ENCODE measurements at regions not wholly inside any gene's neighbourhood (a gene's known extent, or its start where the extent isn't known, plus 50 kb on each side); places are given as distances from the start of the nearest gene placed in this dataset.

DNA sequence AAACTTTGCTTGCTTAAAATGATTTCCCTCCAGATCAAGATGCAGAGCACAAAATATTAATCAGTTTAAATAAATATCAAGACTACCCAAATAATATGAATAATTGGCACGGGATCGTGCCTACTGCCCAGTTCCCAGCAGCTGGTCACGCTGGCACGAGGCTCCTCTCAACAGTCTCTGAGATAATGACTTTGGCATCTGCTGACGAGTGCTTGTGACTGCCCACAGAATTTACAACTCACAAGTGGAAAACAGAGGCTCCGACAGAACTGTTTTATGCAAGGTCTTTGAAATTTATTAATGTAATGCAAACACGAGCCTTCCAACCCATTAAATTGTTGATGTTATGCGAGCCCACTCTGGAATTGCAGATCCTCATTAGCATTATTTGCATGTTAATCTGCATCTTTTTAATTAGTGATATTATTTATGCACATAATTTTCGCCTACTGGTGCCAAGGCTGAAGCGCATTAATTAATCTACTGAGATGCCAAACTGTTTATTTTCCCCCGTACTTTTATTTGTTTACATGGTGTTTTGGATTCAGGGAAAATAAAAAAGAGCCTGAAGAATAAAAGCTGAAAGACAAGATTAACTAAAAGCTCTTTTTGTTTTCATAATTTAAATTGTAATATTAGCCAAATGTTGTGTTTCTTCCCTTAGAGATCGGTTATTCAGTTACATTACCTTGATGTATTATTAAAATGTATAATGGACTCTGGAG lies 369.3 kb upstream of the IRX1 start:
- H3K79me2 ChIP-seq (ENCODE audit: control insufficient read depth, insufficient read depth, low read length): no peaks in the 10 kb centered on the region
- H3K9me3 ChIP-seq (ENCODE audit: control extremely low read depth in 1 of 3, control insufficient read depth in 2 of 3, insufficient read depth in 1 of 3, low read length in 2 of 3): peaks cover 0 to 24% (median 0%) of the 10 kb centered on the region in 3 donors
- 97% methylated on average over 5 of the region's 12 CpGs for WGBS (ENCODE audit: insufficient coverage)
- no peak overlapping the region for H2AFZ ChIP-seq (ENCODE audit: insufficient read depth, low read depth, low read length, poor library complexity, severe bottlenecking)
- H3K27me3 ChIP-seq (replicated peaks in 1 of 4; ENCODE audit: control extremely low read depth in 1 of 4, control insufficient read depth in 3 of 4, insufficient read depth in 4 of 4, low read length in 3 of 4): no peaks in the 10 kb centered on the region
- intact Hi-C loops (cut with micrococcal nuclease): no loop called here
- ChIA-PET CTCF (no interaction called here), POLR2A (no interaction called here)
- Mint-ChIP-seq H3K4me1 (no peaks in the 10 kb centered on the region), H3K27me3 (no peaks in the 10 kb centered on the region), H3K27ac (no peak overlapping the region), H3K4me3 (no peak overlapping the region), H3K9me3 (ENCODE audit: insufficient read depth) (no peaks in the 10 kb centered on the region)
- no peaks in the 10 kb centered on the region for H3K36me3 ChIP-seq (replicated peaks in 1 of 2; ENCODE audit: control extremely low read depth in 1 of 2, control insufficient read depth in 1 of 2, extremely low read depth in 1 of 2, insufficient read depth in 2 of 2, low read length in 1 of 2)
- H3K4me1 ChIP-seq (ENCODE audit: control insufficient read depth in 2 of 2, insufficient read depth in 2 of 2, low read length in 2 of 2): no peaks in the 10 kb centered on the region
- ATAC-seq (ENCODE audit: low read depth): no peak
- H3K9ac ChIP-seq (ENCODE audit: low read length): no peak overlapping the region
- no peak overlapping the region for H3K27ac ChIP-seq (ENCODE audit: low read length in 2 of 2)
- no peak overlapping the region for H3K4me3 ChIP-seq (ENCODE audit: control extremely low read depth in 1 of 5, extremely low read depth in 1 of 5, insufficient read depth in 1 of 5, low read depth in 2 of 5, low read length in 4 of 5)
- DNase-seq: no peak
- no peak overlapping the region for H3K4me2 ChIP-seq (replicated peaks; ENCODE audit: low read depth, low read length, poor library complexity, severe bottlenecking)
- H4K20me1 ChIP-seq (ENCODE audit: control insufficient read depth, insufficient read depth, low read length, poor library complexity, severe bottlenecking): no peaks in the 10 kb centered on the region
- TF ChIP-seq, protein P1, sequence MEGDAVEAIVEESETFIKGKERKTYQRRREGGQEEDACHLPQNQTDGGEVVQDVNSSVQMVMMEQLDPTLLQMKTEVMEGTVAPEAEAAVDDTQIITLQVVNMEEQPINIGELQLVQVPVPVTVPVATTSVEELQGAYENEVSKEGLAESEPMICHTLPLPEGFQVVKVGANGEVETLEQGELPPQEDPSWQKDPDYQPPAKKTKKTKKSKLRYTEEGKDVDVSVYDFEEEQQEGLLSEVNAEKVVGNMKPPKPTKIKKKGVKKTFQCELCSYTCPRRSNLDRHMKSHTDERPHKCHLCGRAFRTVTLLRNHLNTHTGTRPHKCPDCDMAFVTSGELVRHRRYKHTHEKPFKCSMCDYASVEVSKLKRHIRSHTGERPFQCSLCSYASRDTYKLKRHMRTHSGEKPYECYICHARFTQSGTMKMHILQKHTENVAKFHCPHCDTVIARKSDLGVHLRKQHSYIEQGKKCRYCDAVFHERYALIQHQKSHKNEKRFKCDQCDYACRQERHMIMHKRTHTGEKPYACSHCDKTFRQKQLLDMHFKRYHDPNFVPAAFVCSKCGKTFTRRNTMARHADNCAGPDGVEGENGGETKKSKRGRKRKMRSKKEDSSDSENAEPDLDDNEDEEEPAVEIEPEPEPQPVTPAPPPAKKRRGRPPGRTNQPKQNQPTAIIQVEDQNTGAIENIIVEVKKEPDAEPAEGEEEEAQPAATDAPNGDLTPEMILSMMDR (IDR thresholded peaks at IDR 0.05): no peak
- TF ChIP-seq EZH2 (IDR thresholded peaks at IDR 0.05; ENCODE audit: borderline replicate concordance, insufficient read depth, low read depth, low read length, poor library complexity, severe bottlenecking): no peak

- no peaks in the 10 kb centered on the region for H3K4me1 Mint-ChIP-seq
- no peak overlapping the region for H3K4me2 ChIP-seq (replicated peaks; ENCODE audit: low read depth, low read length, poor library complexity, severe bottlenecking)
- H3K9ac ChIP-seq (ENCODE audit: low read length): no peak overlapping the region
- no peaks in the 10 kb centered on the region for H4K20me1 ChIP-seq (ENCODE audit: control insufficient read depth, insufficient read depth, low read length, poor library complexity, severe bottlenecking)
- H3K79me2 ChIP-seq (ENCODE audit: control insufficient read depth, insufficient read depth, low read length): no peaks in the 10 kb centered on the region
- H3K9me3 ChIP-seq (ENCODE audit: control extremely low read depth in 1 of 3, control insufficient read depth in 2 of 3, insufficient read depth in 1 of 3, low read length in 2 of 3): peaks cover 0 to 31% (median 0%) of the 10 kb centered on the region in 3 donors
- H3K27ac Mint-ChIP-seq: no peak overlapping the region
- no peak overlapping the region for H3K4me3 Mint-ChIP-seq
- H2AFZ ChIP-seq (ENCODE audit: insufficient read depth, low read depth, low read length, poor library complexity, severe bottlenecking): no peak overlapping the region
- TF ChIP-seq EZH2 (IDR thresholded peaks at IDR 0.05; ENCODE audit: borderline replicate concordance, insufficient read depth, low read depth, low read length, poor library complexity, severe bottlenecking): no peak
- TF ChIP-seq, protein P1 (IDR thresholded peaks at IDR 0.05): no peak
- no peaks in the 10 kb centered on the region for H3K27me3 Mint-ChIP-seq
- no peak overlapping the region for H3K27ac ChIP-seq (ENCODE audit: low read length in 2 of 2)
- H3K36me3 ChIP-seq (replicated peaks in 1 of 2; ENCODE audit: control extremely low read depth in 1 of 2, control insufficient read depth in 1 of 2, extremely low read depth in 1 of 2, insufficient read depth in 2 of 2, low read length in 1 of 2): no peaks in the 10 kb centered on the region
- WGBS (ENCODE audit: insufficient coverage): 88% methylated on average over 16 of the region's 22 CpGs
- intact Hi-C loops (cut with micrococcal nuclease): no loop called here
- ChIA-PET CTCF (no interaction called here), POLR2A (no interaction called here)
- no peaks in the 10 kb centered on the region for H3K9me3 Mint-ChIP-seq (ENCODE audit: insufficient read depth)
- no peak for DNase-seq
- ATAC-seq (ENCODE audit: low read depth): no peak
- H3K4me3 ChIP-seq (ENCODE audit: control extremely low read depth in 1 of 5, extremely low read depth in 1 of 5, insufficient read depth in 1 of 5, low read depth in 2 of 5, low read length in 4 of 5): no peak overlapping the region
- no peaks in the 10 kb centered on the region for H3K4me1 ChIP-seq (ENCODE audit: control insufficient read depth in 2 of 2, insufficient read depth in 2 of 2, low read length in 2 of 2)
- H3K27me3 ChIP-seq (replicated peaks in 1 of 4; ENCODE audit: control extremely low read depth in 1 of 4, control insufficient read depth in 3 of 4, insufficient read depth in 4 of 4, low read length in 3 of 4): no peaks in the 10 kb centered on the region
Observed at GRCh38 chr5:3225201-3225960, 370.3 kb upstream of the IRX1 start.
